Erythroblast (primary cell): ENCODE measurements at regions not wholly inside any gene's neighbourhood (a gene's known extent, or its start where the extent isn't known, plus 50 kb on each side); places are given as distances from the start of the nearest gene placed in this dataset.

Experiments used
- DNase-seq, 2 experiments: peaks; one replicate each; lab custom pipeline; 2025; lab: John Stamatoyannopoulos, UW
- GATA1 ChIP-seq: IDR thresholded peaks from 2 replicates; pipeline ENCODE4 v1.6.1; 2011; ENCODE audit warnings: low read depth, mild to moderate bottlenecking, control low read depth, low read length, moderate library complexity
- POLR2A ChIP-seq: IDR thresholded peaks from 2 replicates; pipeline ENCODE4 v1.6.1; 2011; ENCODE audit warnings: mild to moderate bottlenecking, low read length

DNA sequence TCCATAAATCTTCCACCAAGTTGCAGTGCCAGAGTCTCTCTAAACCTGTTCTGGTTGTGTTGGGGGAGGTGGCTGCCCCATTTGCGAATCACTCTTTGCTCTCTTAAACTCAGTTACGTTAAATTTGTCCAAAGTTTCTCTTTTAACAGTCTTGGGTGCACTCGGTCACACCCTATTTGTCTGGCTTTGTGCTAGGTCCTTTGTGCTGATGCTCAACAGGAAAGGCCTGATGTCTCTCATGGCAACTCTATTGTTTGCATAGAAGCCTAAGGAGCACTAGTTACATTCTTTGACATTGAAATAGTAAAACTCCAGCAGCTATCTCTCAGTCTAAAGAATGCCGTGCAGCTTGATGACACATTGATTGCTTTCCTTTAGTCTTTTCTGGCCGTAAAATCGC is 105.1 kb downstream of the TRMT11 start:
- TF ChIP-seq GATA1 (no peak), POLR2A (no peak)
- no peak for DNase-seq

GRCh38 chr6:126093108-126093507 is 106.8 kb downstream of the TRMT11 start:
- DNase-seq, result no peak
- no peak for TF ChIP-seq POLR2A
- no peak for TF ChIP-seq GATA1

DNA sequence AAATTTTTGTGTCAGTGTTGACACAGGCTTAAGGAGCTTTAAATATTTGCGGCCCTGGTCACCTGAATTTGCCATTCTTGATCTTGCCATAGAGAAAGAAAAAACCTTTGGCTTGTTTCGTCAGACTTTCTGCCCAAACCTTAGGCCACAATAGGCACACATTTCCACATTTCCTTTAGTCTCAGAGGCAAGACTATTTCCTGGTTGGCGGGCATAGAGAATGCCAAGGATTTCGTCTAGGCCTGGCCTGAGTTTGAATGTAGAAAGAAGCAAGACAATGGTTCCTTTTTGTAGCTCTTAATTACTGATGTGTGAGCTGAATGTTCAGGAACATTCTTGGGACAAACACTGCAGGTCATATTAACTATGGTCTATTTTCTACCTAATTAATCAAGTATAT is 108.1 kb downstream of the TRMT11 start:
- no peak for DNase-seq
- no peak for TF ChIP-seq POLR2A
- no peak for TF ChIP-seq GATA1

DNA sequence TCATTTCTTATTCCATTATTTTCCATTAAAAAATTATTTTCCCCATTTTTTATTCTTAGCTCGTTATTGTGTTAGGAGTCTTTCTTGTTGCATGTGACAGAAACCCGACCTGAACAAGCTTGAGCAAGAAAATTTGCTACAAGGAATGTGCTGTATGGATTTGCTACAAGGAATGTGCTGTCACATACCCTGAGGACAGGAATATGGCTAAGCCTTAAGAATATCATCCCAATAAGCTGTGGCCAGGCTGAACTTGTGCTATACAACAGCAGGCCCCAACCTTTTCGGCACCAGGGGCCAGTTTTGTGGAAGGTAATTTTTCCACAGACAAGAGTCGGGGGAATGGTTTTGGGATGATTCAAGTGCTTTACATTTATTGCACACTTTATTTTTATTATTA is 114.0 kb downstream of the TRMT11 start:
- no peak for DNase-seq
- TF ChIP-seq POLR2A, result no peak

GRCh38 chr6:126102358-126102757 is 116.0 kb downstream of the TRMT11 start:
- DNase-seq, result no peak
- TF ChIP-seq GATA1 (no peak), POLR2A (no peak)

DNA sequence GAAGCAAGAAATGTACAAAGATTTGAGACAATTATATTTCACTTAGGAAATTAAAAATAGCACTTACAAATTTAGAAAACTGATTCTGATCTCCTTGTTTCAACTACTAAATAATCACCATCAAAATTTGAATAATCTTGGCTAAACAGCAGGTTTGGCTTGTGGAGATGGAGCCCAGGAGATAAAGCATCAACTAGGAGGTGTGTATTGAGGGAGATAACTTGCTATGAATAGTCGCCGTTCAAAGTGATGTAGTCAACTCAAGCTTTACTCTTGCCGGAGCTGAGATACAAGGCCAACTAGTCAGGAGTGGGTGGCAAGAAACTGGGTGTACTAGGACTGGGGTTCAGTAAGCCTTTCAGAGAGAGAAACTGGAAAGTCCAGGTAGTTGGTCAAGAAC is 117.7 kb downstream of the TRMT11 start:
- TF ChIP-seq POLR2A (no peak), GATA1 (peak; percentile 18)
- DNase-seq, result peak; percentile 48 to 84

- DNase-seq, result no peak
- no peak for TF ChIP-seq POLR2A
- TF ChIP-seq GATA1, result no peak
Observed at GRCh38 chr6:126107475-126108166, 121.3 kb downstream of the TRMT11 start.

GRCh38 chr6:126110512-126111270 is 124.4 kb downstream of the TRMT11 start:
- TF ChIP-seq GATA1, result no peak
- peak; percentile 17 for TF ChIP-seq POLR2A
- DNase-seq, result peak; percentile 67 to 75

DNA sequence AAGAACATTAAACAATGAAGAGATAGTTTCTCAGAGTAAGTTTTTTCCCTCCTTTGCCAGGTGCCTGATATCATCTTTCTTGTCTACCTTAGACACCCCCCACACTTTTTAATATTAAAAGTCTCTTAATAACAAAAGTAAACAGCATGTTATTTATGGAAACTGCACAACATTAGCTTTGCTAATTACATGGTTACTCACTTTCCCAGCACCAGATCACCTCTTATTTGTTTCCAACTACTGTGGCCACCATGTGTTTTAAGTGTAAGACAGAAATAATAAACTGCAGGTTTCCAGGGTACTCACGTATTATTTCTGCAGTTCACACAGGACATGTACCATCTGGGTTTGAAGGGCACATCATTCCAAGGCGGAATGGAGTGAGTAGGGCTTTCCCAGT is 125.0 kb downstream of the TRMT11 start:
- DNase-seq, result peak; percentile 34 to 47
- TF ChIP-seq GATA1, result no peak
- TF ChIP-seq POLR2A, result no peak

GRCh38 chr6:126112171-126112632 is 125.9 kb downstream of the TRMT11 start:
- DNase-seq, result peak; percentile 89 to 96
- TF ChIP-seq POLR2A (no peak), GATA1 (no peak)

DNA sequence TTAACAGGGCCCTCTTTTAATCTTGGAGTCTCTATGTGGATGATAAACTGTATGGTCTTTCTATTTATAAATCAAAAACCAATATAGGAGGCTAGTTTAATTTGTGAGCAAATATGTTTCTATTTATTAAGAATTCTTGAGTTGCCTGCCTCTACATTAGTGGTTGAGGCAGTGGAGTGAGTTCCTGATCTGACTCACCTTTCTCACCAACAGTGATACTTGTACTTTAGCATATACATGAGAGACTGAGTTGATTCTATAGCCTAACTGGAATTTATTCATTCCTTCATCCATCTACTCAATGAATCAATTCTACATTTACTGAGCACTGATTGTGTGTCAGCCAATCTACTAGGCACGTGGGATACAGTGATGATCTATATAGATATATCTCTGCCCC is 126.9 kb downstream of the TRMT11 start:
- DNase-seq, result no peak
- no peak for TF ChIP-seq POLR2A
- TF ChIP-seq GATA1, result no peak

- TF ChIP-seq POLR2A (no peak), GATA1 (no peak)
- DNase-seq, result no peak
Observed at GRCh38 chr6:126117251-126117650, 130.9 kb downstream of the TRMT11 start.

- DNase-seq, result peak; percentile 77 to 89
- TF ChIP-seq POLR2A, result no peak
- no peak for TF ChIP-seq GATA1
Observed at GRCh38 chr6:126118058-126118755, 131.9 kb downstream of the TRMT11 start.

- peak in 1 of 2 experiments; percentile 13 for DNase-seq
Observed at GRCh38 chr6:126118936-126119335, 132.6 kb downstream of the TRMT11 start.

More at GRCh38 chr6:126118936-126119335, 132.6 kb downstream of the TRMT11 start:
- TF ChIP-seq POLR2A (no peak), GATA1 (no peak)
